HG03354 (cell line): ENCODE measurements at regions not wholly inside any gene's neighbourhood (a gene's known extent, or its start where the extent isn't known, plus 50 kb on each side); places are given as distances from the start of the nearest gene placed in this dataset.
"Not testable (repeated sequence)": the region's sequence is repeated elsewhere in the genome, so short reads cannot be mapped to it uniquely, and the experiment has no call there.

Experiments
- ATAC-seq: cut with Tn5 transposase; IDR thresholded peaks from one replicate; pipeline ENCODE4 v1.9.1; 2021; ENCODE audit warnings: mild to moderate bottlenecking; ENCODE audit not compliant: unreplicated experiment, poor library complexity, severe bottlenecking

- ATAC-seq = no peak
These were observed 99.4 kb downstream of the TMEM215 start for GRCh38 chr9:32882705-32883104.

- ATAC-seq = no peak
These were observed 101.1 kb downstream of the TMEM215 start for GRCh38 chr9:32884482-32884881.

- no peak for ATAC-seq
These were observed 102.7 kb downstream of the TMEM215 start for GRCh38 chr9:32886021-32886420.

- ATAC-seq = not testable (repeated sequence)
These were observed 106.9 kb downstream of the APTX start for GRCh38 chr9:32894485-32894884.

GRCh38 chr9:32899181-32899580, 102.2 kb downstream of the APTX start:
- no peak for ATAC-seq

- ATAC-seq = no peak
These were observed 101.7 kb downstream of the APTX start for GRCh38 chr9:32899761-32900160.

- ATAC-seq = peak; percentile 95
These were observed 95.2 kb downstream of the APTX start for GRCh38 chr9:32906213-32906612.

GRCh38 chr9:32915802-32916201, 85.6 kb downstream of the APTX start:
- ATAC-seq = no peak

GRCh38 chr9:32918628-32919027, 82.8 kb downstream of the APTX start:
- ATAC-seq = no peak
